K562 (cell line): ENCODE measurements at regions not wholly inside any gene's neighbourhood (a gene's known extent, or its start where the extent isn't known, plus 50 kb on each side); places are given as distances from the start of the nearest gene placed in this dataset.

ENCODE experiments used
- ATAC-seq: fragments of 200-7000 bp; cut with Tn5 transposase; 3 replicates; pipeline ENCODE4 v1.9.1; 2020; ENCODE audit warnings: moderate library complexity
- BruUV-seq: library from RNA; stranded (reverse); fragments of 400-500 nt; replicated peaks from 2 replicates; lab custom pipeline; 2021; lab: Mats Ljungman, UMichigan
- CTCF ChIA-PET: fragments of 300-600 bp; formaldehyde crosslinking; extraction: SDS; loops from one replicate; lab custom pipeline; 2021; ENCODE audit warnings: low intra/inter-chr PET ratio; lab: Yijun Ruan, JAX
- POLR2A ChIA-PET: fragments of 300-600, 350-650 bp; sonication (Branson Sonifier 250); formaldehyde crosslinking; extraction: SDS; loops from one replicate; lab custom pipeline; 2021; ENCODE audit warnings: antibody characterized with exemption, inconsistent platforms; lab: Yijun Ruan, JAX
- DNase-seq, 4 experiments: peaks; one replicate each; pipeline versions ENCODE4 v3.0.0 to v3.0.0-alpha.2; 2011 to 2018; ENCODE audit warnings: low spot score in 3 of 4, mixed read lengths in 3 of 4; ENCODE audit errors: extremely low read depth in 1 of 4
- FAIRE-seq: peaks from 2 replicates; lab custom pipeline; 2011; peaks lifted over from hg19 to GRCh38; lab: Jason Lieb, UNC
- H2AFZ ChIP-seq: 2 replicates; pipeline ENCODE4 v1.6.0; 2011; ENCODE audit warnings: low read depth, low read length, control low read depth, inconsistent platforms
- H3K27ac ChIP-seq: fragments of 200-600 bp; 3 replicates; pipeline ENCODE4 v1.8.0; 2011; ENCODE audit warnings: low read depth, mild to moderate bottlenecking, control low read depth, inconsistent platforms, low read length, moderate library complexity, mixed read lengths; ENCODE audit errors: extremely low read depth
- H3K27me3 ChIP-seq, 2 experiments: fragments of 300-600 bp in 1 of 2; 2 replicates in 1 of 2; 3 replicates in 1 of 2; pipeline versions ENCODE4 v1.6.0 to v1.8.0; 2011; ENCODE audit warnings: inconsistent platforms in 2 of 2, low read length in 2 of 2, mild to moderate bottlenecking in 1 of 2, mixed read lengths in 1 of 2, moderate library complexity in 1 of 2; ENCODE audit not compliant: control insufficient read depth in 2 of 2, insufficient read depth in 2 of 2
- H3K36me3 ChIP-seq: fragments of 300-600 bp; 3 replicates; pipeline ENCODE4 v1.8.0; 2011; ENCODE audit warnings: mild to moderate bottlenecking, low read length, inconsistent platforms; ENCODE audit not compliant: control insufficient read depth, insufficient read depth
- H3K4me1 ChIP-seq, 2 experiments: fragments of 200-600 bp in 1 of 2; replicated peaks in 1 of 2; 2 replicates in 1 of 2; 3 replicates in 1 of 2; pipeline versions ENCODE4 v1.5.1 to v1.8.0; 2011; ENCODE audit warnings: inconsistent platforms in 2 of 2, low read length in 2 of 2, mild to moderate bottlenecking in 1 of 2, mixed read lengths in 1 of 2, moderate library complexity in 1 of 2; ENCODE audit not compliant: control insufficient read depth in 2 of 2, insufficient read depth in 2 of 2
- H3K4me2 ChIP-seq: 2 replicates; pipeline ENCODE4 v1.6.1; 2011; ENCODE audit warnings: low read length, control low read depth, inconsistent platforms, mixed read lengths; ENCODE audit not compliant: insufficient read depth
- H3K4me3 ChIP-seq: fragments of 200-600 bp; sonication (generic), shearing (Covaris generic); 2 replicates; pipeline ENCODE4 v1.5.1; 2016; ENCODE audit warnings: control low read depth, inconsistent platforms
- H3K79me2 ChIP-seq: fragments of 200-600 bp; 3 replicates; pipeline ENCODE4 v1.8.0; 2011; ENCODE audit warnings: low read length, inconsistent platforms; ENCODE audit not compliant: control insufficient read depth, insufficient read depth
- H3K9ac ChIP-seq, 2 experiments: 2 replicates each; pipeline versions ENCODE4 v1.6.0 to v1.6.1; 2011; ENCODE audit warnings: low read depth in 2 of 2, low read length in 2 of 2, control low read depth in 1 of 2, inconsistent platforms in 1 of 2, mild to moderate bottlenecking in 1 of 2, mixed read lengths in 1 of 2; ENCODE audit not compliant: insufficient read depth in 1 of 2
- H3K9me1 ChIP-seq: one replicate; pipeline ENCODE4 v1.6.0; 2011; ENCODE audit warnings: inconsistent platforms, mild to moderate bottlenecking, low read length, moderate library complexity; ENCODE audit not compliant: control insufficient read depth, insufficient read depth
- H3K9me3 ChIP-seq: replicated peaks from 2 replicates; pipeline ENCODE4 v1.5.1; 2011; ENCODE audit warnings: low read depth, low read length, inconsistent platforms; ENCODE audit not compliant: control insufficient read depth, insufficient read depth
- H4K20me1 ChIP-seq: replicated peaks from 2 replicates; pipeline ENCODE4 v1.6.1; 2011; ENCODE audit warnings: low read length, inconsistent platforms, mixed read lengths; ENCODE audit not compliant: control insufficient read depth, insufficient read depth
- BCLAF1 ChIP-seq, 2 experiments: fragments of 450-650 bp in 1 of 2; IDR thresholded peaks; 2 replicates each; pipeline ENCODE4 v1.6.1; 2011 to 2017; ENCODE audit warnings: low read depth in 2 of 2, antibody characterized with exemption in 1 of 2, borderline replicate concordance in 1 of 2, low read length in 1 of 2, mild to moderate bottlenecking in 1 of 2, mixed read lengths in 1 of 2; ENCODE audit not compliant: control insufficient read depth in 1 of 2
- BCOR ChIP-seq: fragments of 450-650 bp; IDR thresholded peaks from 2 replicates; pipeline ENCODE4 v1.6.1; 2016
- ELF1 ChIP-seq: fragments of 200-800 bp; sonication (Bioruptor generic); IDR thresholded peaks from 2 replicates; pipeline ENCODE4 v1.6.1; 2016; ENCODE audit warnings: missing genetic modification characterization, missing compliant biosample characterization
- ELF2 ChIP-seq: fragments of 250-450 bp; sonication (Bioruptor Pico); IDR thresholded peaks from 2 replicates; pipeline ENCODE4 v1.5.0; 2021; ENCODE audit warnings: mild to moderate bottlenecking
- FOXP1 ChIP-seq: sonication (generic); formaldehyde crosslinking; IDR thresholded peaks from 2 replicates; pipeline ENCODE4 v1.8.0; 2022; ENCODE audit warnings: mild to moderate bottlenecking, missing genetic modification reagents
- HDAC6 ChIP-seq: IDR thresholded peaks from 2 replicates; pipeline ENCODE4 v1.6.1; 2012; ENCODE audit warnings: low read depth, mild to moderate bottlenecking, control low read depth, inconsistent platforms, low read length, moderate library complexity
- HES1 ChIP-seq: fragments of 450-650 bp; IDR thresholded peaks from 2 replicates; pipeline ENCODE4 v1.6.1; 2016; ENCODE audit warnings: low read depth, mild to moderate bottlenecking, moderate library complexity
- HMGN3 ChIP-seq: IDR thresholded peaks from 2 replicates; pipeline ENCODE4 v1.6.1; 2011; ENCODE audit warnings: borderline replicate concordance, low read depth, mild to moderate bottlenecking, mixed read lengths, low read length; ENCODE audit not compliant: insufficient read length; ENCODE audit errors: extremely low read depth
- SFPQ ChIP-seq: fragments of 200-400 bp; formaldehyde crosslinking; IDR thresholded peaks from 2 replicates; pipeline ENCODE4 v1.6.1; 2017; ENCODE audit warnings: mild to moderate bottlenecking, low read depth, low read length, moderate library complexity
- ZHX1 ChIP-seq: fragments of 150-350 bp; conservative IDR thresholded peaks from 2 replicates; pipeline ENCODE4 v1.6.1; 2014; ENCODE audit warnings: low read length
- ZNF133 ChIP-seq: fragments of 250-450 bp; sonication (Bioruptor Pico); IDR thresholded peaks from 2 replicates; pipeline ENCODE4 v1.4.0; 2020; ENCODE audit warnings: mild to moderate bottlenecking
- ZNF76 ChIP-seq: fragments of 250-450 bp; sonication (Bioruptor Pico); IDR thresholded peaks from 2 replicates; pipeline ENCODE4 v1.4.0; 2020; ENCODE audit warnings: mild to moderate bottlenecking, moderate library complexity, borderline replicate concordance
- ZNF764 ChIP-seq: fragments of 250-450 bp; sonication (Bioruptor Pico); IDR thresholded peaks from 2 replicates; pipeline ENCODE4 v1.4.0; 2020; ENCODE audit warnings: low read depth, mild to moderate bottlenecking, moderate library complexity
- WGBS: fragments of 100-300 bp; shearing (Covaris generic); methylation state at CpG from one replicate; pipeline ENCODE4 v1.1.6; 2016; ENCODE audit warnings: low coverage, mixed read lengths; ENCODE audit not compliant: insufficient coverage; ENCODE audit errors: missing lambda C conversion rate; 5-methylcytosine and 5-hydroxymethylcytosine counted together
- in situ Hi-C: fragments of 300-500 bp; cut with MboI; formaldehyde crosslinking; loops from 4 replicates; pipeline ENCODE4 v1.15.0; 2018; ENCODE audit warnings: inconsistent platforms, mixed read lengths
- intact Hi-C: fragments of 100-400 bp; cut with micrococcal nuclease; formaldehyde crosslinking; loops from 2 replicates; pipeline ENCODE4 v1.14.2; 2022

GRCh38 chr1:188763541-188763940 is 1714.1 kb downstream of the BRINP3 start:
- no peak for ATAC-seq
- no peak for TF ChIP-seq ELF2
- TF ChIP-seq HES1 = no peak
- TF ChIP-seq HDAC6 = no peak
- TF ChIP-seq ZHX1 = no peak
- TF ChIP-seq HMGN3 = no peak
- TF ChIP-seq FOXP1 (CRISPR knock-in tag) = no peak
- TF ChIP-seq BCLAF1 (IDR thresholded peaks at IDR 0.05; ENCODE audit: borderline replicate concordance in 1 of 2, control insufficient read depth in 1 of 2, low read depth in 2 of 2, low read length in 1 of 2) = no peak
- TF ChIP-seq ZNF764 (CRISPR knock-in tag) = no peak
- TF ChIP-seq ZNF133 (CRISPR knock-in tag) = no peak
- no peak for TF ChIP-seq ELF1 (tag)
- TF ChIP-seq SFPQ = no peak
- TF ChIP-seq ZNF76 (CRISPR knock-in tag) = no peak
- no peak for TF ChIP-seq BCOR
- 1% methylated on average over 3 of the region's 3 CpGs for WGBS

More at GRCh38 chr1:188763541-188763940, 1714.1 kb downstream of the BRINP3 start:
- Histone ChIP-seq H3K27me3 (no peaks in the 10 kb centered on the region), H3K9me1 (no peaks in the 10 kb centered on the region), H3K79me2 (no peaks in the 10 kb centered on the region), H3K36me3 (no peaks in the 10 kb centered on the region), H2AFZ (no peak overlapping the region), H3K4me1 (no peaks in the 10 kb centered on the region), H3K9ac (no peak overlapping the region), H3K9me3 (no peaks in the 10 kb centered on the region), H3K4me2 (no peak overlapping the region), H4K20me1 (no peaks in the 10 kb centered on the region), H3K27ac (no peak overlapping the region), H3K4me3 (no peak overlapping the region)
- POLR2A ChIA-PET = no interaction called here
- intact Hi-C loops (no loop called here), in situ Hi-C loops (no loop called here)
- DNase-seq (no peak), FAIRE-seq (no peak)
- BruUV-seq = no TSS peak
- CTCF ChIA-PET = no interaction called here
